Stimulated activated CD4-positive, alpha-beta T cell treated with anti-CD3 and anti-CD28 coated beads, Interleukin-2, amount 100 ng/mL, for 48 hours (primary cell): ENCODE measurements at regions not wholly inside any gene's neighbourhood (a gene's known extent, or its start where the extent isn't known, plus 50 kb on each side); places are given as distances from the start of the nearest gene placed in this dataset.

Experiments used
- DNase-seq, 2 donors: peaks; one replicate each; pipeline ENCODE4 v3.0.0-alpha.2; 2020

GRCh38 chr2:41924709-41925408, 123.0 kb upstream of the PKDCC start:
- no peak for DNase-seq

- DNase-seq, result no peak
These were observed 122.1 kb upstream of the PKDCC start for GRCh38 chr2:41925712-41926111.

GRCh38 chr2:41926614-41927580, 120.9 kb upstream of the PKDCC start:
- DNase-seq, result no peak

- DNase-seq, result no peak
These were observed 120.1 kb upstream of the PKDCC start for GRCh38 chr2:41927581-41928264.

- DNase-seq, result no peak
These were observed 119.3 kb upstream of the PKDCC start for GRCh38 chr2:41928526-41928925.

GRCh38 chr2:41930807-41931566, 116.8 kb upstream of the PKDCC start:
- DNase-seq, result no peak

GRCh38 chr2:41932241-41933045, 115.4 kb upstream of the PKDCC start:
- no peak for DNase-seq

GRCh38 chr2:41933046-41933420, 114.8 kb upstream of the PKDCC start:
- no peak for DNase-seq

GRCh38 chr2:41933585-41934320, 114.1 kb upstream of the PKDCC start:
- no peak for DNase-seq

- no peak for DNase-seq
These were observed 113.4 kb upstream of the PKDCC start for GRCh38 chr2:41934329-41934958.

GRCh38 chr2:41935002-41935401, 112.8 kb upstream of the PKDCC start:
- no peak for DNase-seq

- DNase-seq, result no peak
These were observed 112.0 kb upstream of the PKDCC start for GRCh38 chr2:41935825-41936224.

- DNase-seq, result no peak
These were observed 110.9 kb upstream of the PKDCC start for GRCh38 chr2:41936771-41937463.

- no peak for DNase-seq
These were observed 110.3 kb upstream of the PKDCC start for GRCh38 chr2:41937464-41937906.

- no peak for DNase-seq
These were observed 109.7 kb upstream of the PKDCC start for GRCh38 chr2:41937921-41938708.

- DNase-seq, result no peak
These were observed 107.6 kb upstream of the PKDCC start for GRCh38 chr2:41940060-41940744.

- no peak for DNase-seq
These were observed 107.1 kb upstream of the PKDCC start for GRCh38 chr2:41940745-41941063.

GRCh38 chr2:41941831-41942230, 106.0 kb upstream of the PKDCC start:
- no peak for DNase-seq

GRCh38 chr2:41942278-41942677, 105.5 kb upstream of the PKDCC start:
- no peak for DNase-seq
